ENCODE measurements at regions not wholly inside any gene's neighbourhood (a gene's known extent, or its start where the extent isn't known, plus 50 kb on each side); places are given as distances from the start of the nearest gene placed in this dataset.

DNA sequence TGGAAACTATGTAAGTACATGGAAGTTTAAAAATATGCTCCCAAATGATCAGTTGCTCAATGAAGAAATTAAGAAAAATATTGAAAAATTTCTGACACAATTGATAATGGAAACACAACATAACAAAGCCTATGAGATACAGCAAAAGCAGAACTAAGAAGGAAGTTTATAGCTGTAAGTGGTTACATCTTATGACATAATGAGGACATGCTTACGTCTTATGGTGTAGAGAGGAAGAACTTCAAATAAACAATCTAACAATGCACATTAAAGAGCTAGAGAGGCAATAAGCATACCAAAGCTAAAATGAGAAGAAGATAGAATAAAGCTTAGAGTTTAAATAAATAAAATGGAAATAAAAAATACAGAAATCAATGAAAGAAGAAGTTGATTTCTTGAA is 50.0 kb upstream of the CEACAM21 start:
- no peaks in the 10 kb centered on the region for H3K9me3 ChIP-seq
- peaks cover 0 to 11% of the 10 kb centered on the region in 2 donors for H3K27me3 Mint-ChIP-seq
- no peaks in the 10 kb centered on the region for H3K36me3 Mint-ChIP-seq
- POLR2A ChIA-PET: interaction anchor here in 1 of 2 donors (0.6 kb wide), 1 partner anchor 534 kb away, joined by 3 read pairs; no protein-coding TSS in a partner anchor
- H3K4me3 ChIP-seq (ENCODE audit: control insufficient read depth in 1 of 2, extremely low read depth in 1 of 2, low read length in 1 of 2): no peak overlapping the region
- CTCF ChIA-PET: interaction anchor here (0.6 to 0.7 kb wide), 4 partner anchors 17 to 173 kb away, joined by 3 read pairs; no protein-coding TSS in a partner anchor
- DNase-seq: no peak
- WGBS (ENCODE audit: insufficient coverage): no CpG with 5 or more reads among the region's 1 CpG
- no peak overlapping the region for H3K27ac ChIP-seq (ENCODE audit: low read length)
- peaks cover 2 to 18% (median 8%) of the 10 kb centered on the region in 3 donors for H3K9me3 Mint-ChIP-seq
- no peak for ATAC-seq (replicated peaks in 1 of 4)
- H3K4me1 Mint-ChIP-seq: peaks cover 30 to 36% (median 32%) of the 10 kb centered on the region in 3 donors
- H3K4me1 ChIP-seq (ENCODE audit: control insufficient read depth in 1 of 2, extremely low read depth in 1 of 2, insufficient read depth in 2 of 2, low read length in 2 of 2): peaks cover 11 to 21% of the 10 kb centered on the region in 2 experiments
- H3K4me3 Mint-ChIP-seq: no peak overlapping the region
- no peak overlapping the region for H3K27ac Mint-ChIP-seq
- H3K27me3 ChIP-seq (replicated peaks in 1 of 2; ENCODE audit: control insufficient read depth in 2 of 2, extremely low read depth in 1 of 2, insufficient read depth in 2 of 2, low read length in 1 of 2): peaks cover 0 to 3% of the 10 kb centered on the region in 2 experiments
- H3K36me3 ChIP-seq (ENCODE audit: control insufficient read depth in 2 of 2, extremely low read depth in 1 of 2, insufficient read depth in 1 of 2, low read length in 1 of 2): no peaks in the 10 kb centered on the region
